IMR-90 (cell line): ENCODE measurements at regions not wholly inside any gene's neighbourhood (a gene's known extent, or its start where the extent isn't known, plus 50 kb on each side); places are given as distances from the start of the nearest gene placed in this dataset.
A peak's percentile ranks its signal among the peaks of the same experiment; 100 is the strongest.

Source experiments
- ATAC-seq: fragments of 200-7000 bp; cut with Tn5 transposase; 2 replicates; pipeline ENCODE4 v1.9.1; 2020; ENCODE audit warnings: low read depth, mild to moderate bottlenecking, moderate library complexity
- BruUV-seq: library from RNA; stranded (reverse); fragments of 400-500 nt; replicated peaks from 2 replicates; lab custom pipeline; 2021; lab: Mats Ljungman, UMichigan
- CTCF ChIA-PET: fragments of 300-600 bp; formaldehyde crosslinking; extraction: SDS; loops from one replicate; lab custom pipeline; 2021; ENCODE audit warnings: antibody characterized with exemption; lab: Yijun Ruan, JAX
- POLR2A ChIA-PET: fragments of 300-600 bp; sonication (Branson Sonifier 250); formaldehyde crosslinking; loops from one replicate; lab custom pipeline; 2022; ENCODE audit warnings: antibody characterized with exemption; ENCODE audit not compliant: unreplicated experiment; lab: Charles Lee
- DNase-seq: peaks from one replicate; pipeline ENCODE4 v3.0.0; 2013
- H2AFZ ChIP-seq: replicated peaks from 2 replicates; pipeline ENCODE3; 2013; ENCODE audit warnings: low read length, mild to moderate bottlenecking; ENCODE audit not compliant: poor library complexity
- H2AK5ac ChIP-seq: 2 replicates; pipeline ENCODE4 v1.6.1; 2013; ENCODE audit warnings: low read depth, low read length, inconsistent platforms
- H2AK9ac ChIP-seq: replicated peaks from 2 replicates; pipeline ENCODE3; 2013; ENCODE audit warnings: mild to moderate bottlenecking, low read depth, low read length, moderate library complexity; ENCODE audit not compliant: poor library complexity
- H2BK120ac ChIP-seq: 2 replicates; pipeline ENCODE4 v1.6.1; 2013; ENCODE audit warnings: low read depth, low read length, inconsistent platforms
- H2BK15ac ChIP-seq: 3 replicates; pipeline ENCODE4 v1.6.1; 2013; ENCODE audit warnings: low read depth, low read length, inconsistent platforms
- H2BK20ac ChIP-seq: 2 replicates; pipeline ENCODE4 v1.6.1; 2013; ENCODE audit warnings: low read depth, mild to moderate bottlenecking, inconsistent platforms, low read length, moderate library complexity
- H2BK5ac ChIP-seq: 2 replicates; pipeline ENCODE4 v1.6.1; 2013; ENCODE audit warnings: mild to moderate bottlenecking, low read depth, low read length, inconsistent platforms; ENCODE audit not compliant: poor library complexity, severe bottlenecking
- H3K14ac ChIP-seq: replicated peaks from 2 replicates; pipeline ENCODE4 v1.6.1; 2013; ENCODE audit warnings: low read depth, low read length, inconsistent platforms
- H3K18ac ChIP-seq: 2 replicates; pipeline ENCODE4 v1.6.1; 2013; ENCODE audit warnings: low read depth, low read length, control low read depth
- H3K23ac ChIP-seq: 2 replicates; pipeline ENCODE4 v1.6.1; 2013; ENCODE audit warnings: low read depth, low read length, inconsistent platforms
- H3K27ac ChIP-seq: 2 replicates; pipeline ENCODE4 v1.5.1; 2013; ENCODE audit warnings: mild to moderate bottlenecking, control low read depth, low read length; ENCODE audit not compliant: insufficient read depth
- H3K27me3 ChIP-seq: 2 replicates; pipeline ENCODE4 v1.6.1; 2013; ENCODE audit warnings: low read length; ENCODE audit not compliant: control insufficient read depth, insufficient read depth
- H3K36me3 ChIP-seq: 2 replicates; pipeline ENCODE4 v1.6.1; 2013; ENCODE audit warnings: low read length, mixed read lengths; ENCODE audit not compliant: control insufficient read depth, insufficient read depth
- H3K4ac ChIP-seq: 2 replicates; pipeline ENCODE4 v1.6.1; 2013; ENCODE audit warnings: low read depth, low read length, inconsistent platforms
- H3K4me1 ChIP-seq: 2 replicates; pipeline ENCODE4 v1.6.1; 2013; ENCODE audit warnings: low read length, mixed read lengths; ENCODE audit not compliant: control insufficient read depth, insufficient read depth
- H3K4me2 ChIP-seq: 2 replicates; pipeline ENCODE4 v1.6.1; 2013; ENCODE audit warnings: low read depth, mild to moderate bottlenecking, control low read depth, low read length, moderate library complexity
- H3K4me3 ChIP-seq: 2 replicates; pipeline ENCODE4 v1.5.1; 2013; ENCODE audit warnings: low read depth, mild to moderate bottlenecking, control low read depth, low read length, moderate library complexity; ENCODE audit not compliant: insufficient read depth
- H3K56ac ChIP-seq: 2 replicates; pipeline ENCODE4 v1.6.1; 2013; ENCODE audit warnings: low read length, inconsistent platforms; ENCODE audit not compliant: insufficient read depth; ENCODE audit errors: extremely low read depth
- H3K79me1 ChIP-seq, 2 experiments: 2 replicates each; pipeline ENCODE4 v1.6.1; 2013; ENCODE audit warnings: low read length in 2 of 2, inconsistent platforms in 1 of 2, low read depth in 1 of 2
- H3K9ac ChIP-seq: 2 replicates; pipeline ENCODE4 v1.6.1; 2013; ENCODE audit warnings: low read depth, low read length, control low read depth
- H3K9me1 ChIP-seq: 2 replicates; pipeline ENCODE4 v1.6.1; 2013; ENCODE audit warnings: low read length, inconsistent platforms; ENCODE audit not compliant: insufficient read depth
- H3K9me3 ChIP-seq: 2 replicates; pipeline ENCODE4 v1.6.1; 2013; ENCODE audit warnings: low read length; ENCODE audit not compliant: control insufficient read depth, insufficient read depth
- H4K20me1 ChIP-seq: 2 replicates; pipeline ENCODE4 v1.6.1; 2013; ENCODE audit warnings: low read length, inconsistent platforms; ENCODE audit not compliant: insufficient read depth
- H4K5ac ChIP-seq: 2 replicates; pipeline ENCODE4 v1.6.1; 2013; ENCODE audit warnings: mild to moderate bottlenecking, low read depth, low read length, control low read depth
- H4K8ac ChIP-seq, 2 experiments: 2 replicates each; pipeline ENCODE4 v1.6.1; 2013; ENCODE audit warnings: low read depth in 2 of 2, low read length in 2 of 2, control low read depth in 1 of 2, inconsistent platforms in 1 of 2
- H4K91ac ChIP-seq: 2 replicates; pipeline ENCODE4 v1.6.1; 2013; ENCODE audit warnings: low read depth, low read length, inconsistent platforms; ENCODE audit not compliant: insufficient read depth
- CEBPB ChIP-seq: IDR thresholded peaks from 2 replicates; pipeline ENCODE4 v1.6.1; 2012; ENCODE audit warnings: low read depth, low read length, improper control_type of control experiment
- FOS ChIP-seq: fragments of 150-350 bp; IDR thresholded peaks from 2 replicates; pipeline ENCODE4 v1.6.1; 2016; ENCODE audit warnings: low read depth, low read length
- MAZ ChIP-seq: IDR thresholded peaks from 2 replicates; pipeline ENCODE4 v1.6.1; 2012; ENCODE audit warnings: low read depth, mild to moderate bottlenecking, low read length, improper control_type of control experiment, moderate library complexity, borderline replicate concordance
- SMC3 ChIP-seq: fragments of 150-350 bp; IDR thresholded peaks from 2 replicates; pipeline ENCODE4 v1.6.1; 2016; ENCODE audit warnings: low read depth, mild to moderate bottlenecking, antibody characterized with exemption, low read length, moderate library complexity
- WGBS, 2 experiments: methylation state at CpG; one replicate each; pipeline versions ENCODE4 v1.1.5 to v1.1.7; 2013; ENCODE audit warnings: missing lambda C conversion rate in 2 of 2; ENCODE audit not compliant: insufficient read length in 1 of 2; ENCODE audit errors: extremely low coverage in 2 of 2; 5-methylcytosine and 5-hydroxymethylcytosine counted together
- dilution Hi-C: fragments of 300-500 bp; cut with HindIII; formaldehyde crosslinking; loops from one replicate; pipeline ENCODE4 v1.14.3; 2018; ENCODE audit warnings: low sequenced_read_pairs; ENCODE audit not compliant: unreplicated experiment
- in situ Hi-C: fragments of 300-500 bp; cut with MboI; formaldehyde crosslinking; loops from 3 replicates; pipeline ENCODE4 v1.14.3; 2019; ENCODE audit warnings: low sequenced_read_pairs, inconsistent platforms, mixed read lengths
- intact Hi-C: fragments of 100-400 bp; cut with micrococcal nuclease; formaldehyde crosslinking; loops from 2 replicates; pipeline ENCODE4 v1.10.0; 2022

- Histone ChIP-seq H2BK15ac (no peak overlapping the region), H2AFZ (no peak overlapping the region), H3K14ac (no peak overlapping the region), H3K9me3 (no peaks in the 10 kb centered on the region), H3K27ac (no peak overlapping the region), H3K4me2 (no peak overlapping the region; the same call in 1 of the 2 replicates), H4K8ac (no peak overlapping the region; a peak in 1 of 4 replicates), H2BK5ac (peak overlapping the region; percentile 87), H2BK20ac (peak overlapping the region; percentile 82; the same call in 1 of the 2 replicates), H2AK9ac (no peak overlapping the region), H3K4me3 (no peak overlapping the region), H4K20me1 (no peaks in the 10 kb centered on the region), H3K23ac (no peak overlapping the region), H2AK5ac (no peak overlapping the region), H3K4ac (no peak overlapping the region), H3K56ac (no peak overlapping the region), H3K9me1 (no peaks in the 10 kb centered on the region), H3K79me1 (no peaks in the 10 kb centered on the region), H4K5ac (no peak overlapping the region), H3K18ac (peak overlapping the region; percentile 20; the same call in 1 of the 2 replicates), H4K91ac (no peak overlapping the region), H3K9ac (no peak overlapping the region), H3K27me3 (no peaks in the 10 kb centered on the region), H2BK120ac (no peak overlapping the region; the same call in 1 of the 2 replicates), H3K36me3 (no peaks in the 10 kb centered on the region), H3K4me1 (no peaks in the 10 kb centered on the region)
- intact Hi-C loops, result no loop called here
- dilution Hi-C loops, result no loop called here
- peak; percentile 76 for DNase-seq
- in situ Hi-C loops, result no loop called here
- no CpG with 5 or more reads among the region's 1 CpG for WGBS, 2 experiments
- peak; percentile 90 for ATAC-seq
- BruUV-seq, result no TSS peak
- ChIA-PET POLR2A (interaction anchor here (0.6 kb wide), 1 partner anchor 11 kb away, joined by 6 read pairs; no protein-coding TSS in a partner anchor), CTCF (interaction anchor here (0.6 kb wide), 1 partner anchor 39 kb away, joined by 3 read pairs; no protein-coding TSS in a partner anchor)
- TF ChIP-seq SMC3 (no peak), MAZ (no peak), FOS (no peak), CEBPB (peak; percentile 25; the same call in 1 of the 2 replicates)
These were observed 1658.0 kb downstream of the STIM2 start for GRCh38 chr4:28518561-28519165.
